ENCODE measurements at regions not wholly inside any gene's neighbourhood (a gene's known extent, or its start where the extent isn't known, plus 50 kb on each side); places are given as distances from the start of the nearest gene placed in this dataset.

- Histone ChIP-seq H4K20me1 (ENCODE audit: low read depth) (no peaks in the 10 kb centered on the region), H3K9me3 (ENCODE audit: low read depth) (no peaks in the 10 kb centered on the region), H3F3A (ENCODE audit: low read depth) (no peaks in the 10 kb centered on the region), H3K4me1 (no peaks in the 10 kb centered on the region), H3K36me3 (no peaks in the 10 kb centered on the region), H3K9ac (no peak overlapping the region), H3K27ac (no peak overlapping the region), H3K4me2 (no peak overlapping the region), H3K27me3 (no peaks in the 10 kb centered on the region), H3K4me3 (no peak overlapping the region), H2AFZ (replicated peaks) (no peak overlapping the region), H3K79me2 (ENCODE audit: low read depth) (no peaks in the 10 kb centered on the region)
- Mint-ChIP-seq H3K4me1 (no peaks in the 10 kb centered on the region), H3K36me3 (no peaks in the 10 kb centered on the region), H3K9me3 (no peaks in the 10 kb centered on the region), H3K27ac (no peak overlapping the region), H3K4me3 (no peak overlapping the region), H3K27me3 (ENCODE audit: insufficient read depth, low read depth) (peaks cover 3% of the 10 kb centered on the region)
- DNase-seq (ENCODE audit: low spot score), result no peak
- TF ChIP-seq EZH2phosphoT487 (IDR thresholded peaks at IDR 0.05) (no peak), EZH2 (IDR thresholded peaks at IDR 0.05) (no peak)
- TF ChIP-seq, protein P1, sequence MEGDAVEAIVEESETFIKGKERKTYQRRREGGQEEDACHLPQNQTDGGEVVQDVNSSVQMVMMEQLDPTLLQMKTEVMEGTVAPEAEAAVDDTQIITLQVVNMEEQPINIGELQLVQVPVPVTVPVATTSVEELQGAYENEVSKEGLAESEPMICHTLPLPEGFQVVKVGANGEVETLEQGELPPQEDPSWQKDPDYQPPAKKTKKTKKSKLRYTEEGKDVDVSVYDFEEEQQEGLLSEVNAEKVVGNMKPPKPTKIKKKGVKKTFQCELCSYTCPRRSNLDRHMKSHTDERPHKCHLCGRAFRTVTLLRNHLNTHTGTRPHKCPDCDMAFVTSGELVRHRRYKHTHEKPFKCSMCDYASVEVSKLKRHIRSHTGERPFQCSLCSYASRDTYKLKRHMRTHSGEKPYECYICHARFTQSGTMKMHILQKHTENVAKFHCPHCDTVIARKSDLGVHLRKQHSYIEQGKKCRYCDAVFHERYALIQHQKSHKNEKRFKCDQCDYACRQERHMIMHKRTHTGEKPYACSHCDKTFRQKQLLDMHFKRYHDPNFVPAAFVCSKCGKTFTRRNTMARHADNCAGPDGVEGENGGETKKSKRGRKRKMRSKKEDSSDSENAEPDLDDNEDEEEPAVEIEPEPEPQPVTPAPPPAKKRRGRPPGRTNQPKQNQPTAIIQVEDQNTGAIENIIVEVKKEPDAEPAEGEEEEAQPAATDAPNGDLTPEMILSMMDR (IDR thresholded peaks at IDR 0.05), result no peak
Measured at GRCh38 chr1:198978523-198978922, 339.7 kb downstream of the PTPRC start.

DNA sequence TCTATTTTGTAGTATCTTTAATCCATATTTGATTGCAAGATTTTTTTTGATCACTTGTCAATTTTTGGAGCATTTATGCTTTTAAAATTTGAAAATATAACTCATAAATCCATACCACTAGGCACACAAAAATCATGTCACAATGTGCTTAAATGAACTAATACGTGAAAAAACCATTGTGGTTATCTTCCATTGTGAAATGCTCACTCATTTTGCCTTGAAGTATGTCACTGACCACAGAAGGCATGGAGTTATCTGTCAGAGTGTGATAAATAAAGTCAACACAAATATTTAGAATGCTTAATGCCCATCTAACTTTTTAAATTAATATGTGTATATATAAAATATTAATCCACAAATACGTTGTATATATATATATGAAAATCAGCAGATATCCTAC is 347.2 kb downstream of the PTPRC start:
- Histone ChIP-seq H3K79me2 (ENCODE audit: low read depth) (no peaks in the 10 kb centered on the region), H3K27ac (no peak overlapping the region), H2AFZ (replicated peaks) (no peak overlapping the region), H3K9me3 (ENCODE audit: low read depth) (no peaks in the 10 kb centered on the region), H3K36me3 (no peaks in the 10 kb centered on the region), H3K4me1 (no peaks in the 10 kb centered on the region), H3F3A (ENCODE audit: low read depth) (no peaks in the 10 kb centered on the region), H4K20me1 (ENCODE audit: low read depth) (no peaks in the 10 kb centered on the region), H3K4me2 (no peak overlapping the region), H3K4me3 (no peak overlapping the region), H3K27me3 (no peaks in the 10 kb centered on the region), H3K9ac (no peak overlapping the region)
- TF ChIP-seq EZH2 (IDR thresholded peaks at IDR 0.05), result no peak
- TF ChIP-seq, protein P1 (IDR thresholded peaks at IDR 0.05), result no peak
- no peak for TF ChIP-seq EZH2phosphoT487 (IDR thresholded peaks at IDR 0.05)
- DNase-seq (ENCODE audit: low spot score), result no peak
- Mint-ChIP-seq H3K4me1 (no peaks in the 10 kb centered on the region), H3K4me3 (no peak overlapping the region), H3K27ac (no peak overlapping the region), H3K27me3 (ENCODE audit: insufficient read depth, low read depth) (no peaks in the 10 kb centered on the region), H3K9me3 (no peaks in the 10 kb centered on the region), H3K36me3 (no peaks in the 10 kb centered on the region)

- H3K4me3 Mint-ChIP-seq, result no peak overlapping the region
- Histone ChIP-seq H3K4me2 (no peak overlapping the region), H3K9ac (no peak overlapping the region), H2AFZ (replicated peaks) (no peak overlapping the region), H3F3A (ENCODE audit: low read depth) (no peaks in the 10 kb centered on the region), H3K79me2 (ENCODE audit: low read depth) (no peaks in the 10 kb centered on the region), H3K36me3 (no peaks in the 10 kb centered on the region), H3K4me3 (no peak overlapping the region), H3K4me1 (no peaks in the 10 kb centered on the region), H3K27me3 (no peaks in the 10 kb centered on the region), H3K27ac (no peak overlapping the region), H3K9me3 (ENCODE audit: low read depth) (no peaks in the 10 kb centered on the region), H4K20me1 (ENCODE audit: low read depth) (no peaks in the 10 kb centered on the region)
- H3K9me3 Mint-ChIP-seq, result no peaks in the 10 kb centered on the region
- H3K36me3 Mint-ChIP-seq, result no peaks in the 10 kb centered on the region
- H3K27me3 Mint-ChIP-seq (ENCODE audit: insufficient read depth, low read depth), result no peaks in the 10 kb centered on the region
- no peak overlapping the region for H3K27ac Mint-ChIP-seq
- TF ChIP-seq EZH2phosphoT487 (IDR thresholded peaks at IDR 0.05) (no peak), EZH2 (IDR thresholded peaks at IDR 0.05) (no peak)
- TF ChIP-seq, protein P1 (IDR thresholded peaks at IDR 0.05), result no peak
- H3K4me1 Mint-ChIP-seq, result no peaks in the 10 kb centered on the region
- DNase-seq (ENCODE audit: low spot score), result no peak
Measured at GRCh38 chr1:198986442-198986841, 347.6 kb downstream of the PTPRC start.

Measured in neural progenitor cell (in vitro differentiated cells).